Glutamatergic neuron (in vitro differentiated cells): ENCODE measurements at regions not wholly inside any gene's neighbourhood (a gene's known extent, or its start where the extent isn't known, plus 50 kb on each side); places are given as distances from the start of the nearest gene placed in this dataset.

Experiments
- DNase-seq: peaks from one replicate; pipeline ENCODE4 v3.0.0; 2022
- H3K27ac Mint-ChIP-seq: one replicate; pipeline ENCODE4 v1.8.0; 2020; ENCODE audit warnings: mild to moderate bottlenecking, mixed read lengths, inconsistent platforms; ENCODE audit not compliant: unreplicated experiment
- H3K27me3 Mint-ChIP-seq: one replicate; pipeline ENCODE4 v1.8.0; 2020; ENCODE audit warnings: mild to moderate bottlenecking, moderate library complexity, mixed read lengths, inconsistent platforms; ENCODE audit not compliant: unreplicated experiment
- H3K36me3 Mint-ChIP-seq: one replicate; pipeline ENCODE4 v1.8.0; 2020; ENCODE audit warnings: mild to moderate bottlenecking, mixed read lengths, inconsistent platforms; ENCODE audit not compliant: unreplicated experiment
- H3K4me1 Mint-ChIP-seq: one replicate; pipeline ENCODE4 v1.8.0; 2020; ENCODE audit warnings: mild to moderate bottlenecking, low read depth, mixed read lengths, inconsistent platforms; ENCODE audit not compliant: unreplicated experiment
- H3K4me3 Mint-ChIP-seq: one replicate; pipeline ENCODE4 v1.8.0; 2020; ENCODE audit warnings: mild to moderate bottlenecking, mixed read lengths, inconsistent platforms; ENCODE audit not compliant: unreplicated experiment
- H3K9me3 Mint-ChIP-seq: one replicate; pipeline ENCODE4 v1.8.0; 2020; ENCODE audit warnings: mild to moderate bottlenecking, moderate library complexity, mixed read lengths, inconsistent platforms; ENCODE audit not compliant: unreplicated experiment
- CTCF ChIP-seq: fragments of 200-600 bp; sonication (generic); IDR thresholded peaks from one replicate; pipeline ENCODE4 v1.5.0; 2021; ENCODE audit not compliant: partially characterized antibody, unreplicated experiment

GRCh38 chr11:80173371-80174136, 732.7 kb upstream of the TENM4 start:
- no peaks in the 10 kb centered on the region for H3K27me3 Mint-ChIP-seq
- H3K4me1 Mint-ChIP-seq, result peaks cover 4% of the 10 kb centered on the region
- no peak overlapping the region for H3K4me3 Mint-ChIP-seq
- H3K27ac Mint-ChIP-seq, result no peak overlapping the region
- no peak for TF ChIP-seq CTCF
- no peaks in the 10 kb centered on the region for H3K36me3 Mint-ChIP-seq
- no peak for DNase-seq
- no peaks in the 10 kb centered on the region for H3K9me3 Mint-ChIP-seq

GRCh38 chr11:80168796-80169195, 728.0 kb upstream of the TENM4 start:
- H3K4me1 Mint-ChIP-seq, result peaks cover 3% of the 10 kb centered on the region
- no peak for DNase-seq
- H3K36me3 Mint-ChIP-seq, result no peaks in the 10 kb centered on the region
- no peaks in the 10 kb centered on the region for H3K27me3 Mint-ChIP-seq
- no peak for TF ChIP-seq CTCF
- H3K27ac Mint-ChIP-seq, result no peak overlapping the region
- no peaks in the 10 kb centered on the region for H3K9me3 Mint-ChIP-seq
- no peak overlapping the region for H3K4me3 Mint-ChIP-seq

- H3K4me1 Mint-ChIP-seq, result no peaks in the 10 kb centered on the region
- no peak for TF ChIP-seq CTCF
- no peaks in the 10 kb centered on the region for H3K36me3 Mint-ChIP-seq
- H3K9me3 Mint-ChIP-seq, result no peaks in the 10 kb centered on the region
- no peak for DNase-seq
- no peaks in the 10 kb centered on the region for H3K27me3 Mint-ChIP-seq
- no peak overlapping the region for H3K27ac Mint-ChIP-seq
- H3K4me3 Mint-ChIP-seq, result no peak overlapping the region
Measured at GRCh38 chr11:80167766-80168165, 726.9 kb upstream of the TENM4 start.

GRCh38 chr11:80165744-80166143, 724.9 kb upstream of the TENM4 start:
- H3K4me1 Mint-ChIP-seq, result no peaks in the 10 kb centered on the region
- no peaks in the 10 kb centered on the region for H3K9me3 Mint-ChIP-seq
- TF ChIP-seq CTCF, result no peak
- H3K4me3 Mint-ChIP-seq, result no peak overlapping the region
- H3K27me3 Mint-ChIP-seq, result no peaks in the 10 kb centered on the region
- no peak for DNase-seq
- H3K27ac Mint-ChIP-seq, result no peak overlapping the region
- no peaks in the 10 kb centered on the region for H3K36me3 Mint-ChIP-seq

- H3K9me3 Mint-ChIP-seq, result no peaks in the 10 kb centered on the region
Measured at GRCh38 chr11:80163441-80163840, 722.6 kb upstream of the TENM4 start.

More at GRCh38 chr11:80163441-80163840, 722.6 kb upstream of the TENM4 start:
- H3K36me3 Mint-ChIP-seq, result no peaks in the 10 kb centered on the region
- H3K4me3 Mint-ChIP-seq, result no peak overlapping the region
- no peak for TF ChIP-seq CTCF
- no peak for DNase-seq
- H3K27me3 Mint-ChIP-seq, result no peaks in the 10 kb centered on the region
- H3K4me1 Mint-ChIP-seq, result no peaks in the 10 kb centered on the region
- H3K27ac Mint-ChIP-seq, result no peak overlapping the region
